Ovary (tissue), 3 donors: ENCODE measurements at regions not wholly inside any gene's neighbourhood (a gene's known extent, or its start where the extent isn't known, plus 50 kb on each side); places are given as distances from the start of the nearest gene placed in this dataset.

Experiments
- EP300 ChIP-seq: sonication (generic); formaldehyde crosslinking; IDR thresholded peaks from one replicate; pipeline ENCODE4 v1.6.1; 2017; ENCODE audit warnings: antibody characterized with exemption
- POLR2A ChIP-seq: fragments of 450-650 bp; IDR thresholded peaks from one replicate; pipeline ENCODE4 v1.6.1; 2017; ENCODE audit warnings: antibody characterized with exemption, mild to moderate bottlenecking, moderate library complexity
- TF ChIP-seq, protein P1 (sequence below), 3 donors: fragments of 450-650 bp in 2 of 3; fragments of 200-600 bp in 1 of 3; IDR thresholded peaks; one replicate each; pipeline versions ENCODE4 v1.5.1 to v1.8.0; 2016 to 2022; ENCODE audit warnings: antibody characterized with exemption in 3 of 3, mild to moderate bottlenecking in 1 of 3
- donor health status: DM: no; HTN: no; CAD: no.

DNA sequence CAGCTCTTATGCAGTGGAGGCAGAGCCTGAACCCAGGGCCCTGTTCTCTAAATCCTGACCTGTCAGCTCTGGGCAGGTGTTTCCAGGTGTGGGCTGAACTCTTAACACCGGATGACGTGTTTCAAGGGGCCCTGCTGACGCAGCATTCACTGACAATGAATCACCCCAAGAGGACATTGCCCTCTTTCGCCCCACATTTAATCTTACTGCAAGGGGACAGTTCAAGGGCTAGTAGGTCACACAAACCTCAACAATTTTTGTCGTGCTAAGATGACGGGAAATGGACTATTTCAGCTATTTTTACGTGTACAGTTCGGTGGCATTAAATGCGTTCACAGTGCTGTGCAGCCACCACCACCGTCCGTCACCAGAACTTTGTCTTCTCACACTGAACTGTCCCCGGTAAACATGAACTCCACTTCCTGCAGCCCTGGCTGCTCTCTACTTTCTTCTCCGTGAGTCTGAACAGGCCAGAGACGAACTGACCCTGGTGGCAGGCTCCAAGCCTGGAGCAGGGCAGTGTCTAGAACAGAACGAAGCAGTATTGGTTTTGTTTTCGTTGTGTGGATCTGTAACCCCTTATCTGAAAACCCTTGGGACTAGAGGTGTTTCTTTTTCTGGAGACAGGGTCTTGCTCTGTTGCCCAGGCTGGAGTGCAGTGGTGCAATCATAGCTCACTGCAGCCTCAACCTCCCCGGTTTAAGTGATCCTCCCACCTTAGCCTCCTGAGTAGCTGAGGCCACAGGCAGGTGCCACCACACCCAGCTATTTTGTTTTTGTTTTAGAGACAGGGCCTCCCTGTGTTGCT lies 88.4 kb upstream of the CIBAR2 start:
- TF ChIP-seq, protein P1, sequence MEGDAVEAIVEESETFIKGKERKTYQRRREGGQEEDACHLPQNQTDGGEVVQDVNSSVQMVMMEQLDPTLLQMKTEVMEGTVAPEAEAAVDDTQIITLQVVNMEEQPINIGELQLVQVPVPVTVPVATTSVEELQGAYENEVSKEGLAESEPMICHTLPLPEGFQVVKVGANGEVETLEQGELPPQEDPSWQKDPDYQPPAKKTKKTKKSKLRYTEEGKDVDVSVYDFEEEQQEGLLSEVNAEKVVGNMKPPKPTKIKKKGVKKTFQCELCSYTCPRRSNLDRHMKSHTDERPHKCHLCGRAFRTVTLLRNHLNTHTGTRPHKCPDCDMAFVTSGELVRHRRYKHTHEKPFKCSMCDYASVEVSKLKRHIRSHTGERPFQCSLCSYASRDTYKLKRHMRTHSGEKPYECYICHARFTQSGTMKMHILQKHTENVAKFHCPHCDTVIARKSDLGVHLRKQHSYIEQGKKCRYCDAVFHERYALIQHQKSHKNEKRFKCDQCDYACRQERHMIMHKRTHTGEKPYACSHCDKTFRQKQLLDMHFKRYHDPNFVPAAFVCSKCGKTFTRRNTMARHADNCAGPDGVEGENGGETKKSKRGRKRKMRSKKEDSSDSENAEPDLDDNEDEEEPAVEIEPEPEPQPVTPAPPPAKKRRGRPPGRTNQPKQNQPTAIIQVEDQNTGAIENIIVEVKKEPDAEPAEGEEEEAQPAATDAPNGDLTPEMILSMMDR (IDR thresholded peaks at IDR 0.05), result no peak
- no peak for TF ChIP-seq EP300
- TF ChIP-seq POLR2A, result no peak
